Keratinocyte (primary cell): ENCODE measurements at regions not wholly inside any gene's neighbourhood (a gene's known extent, or its start where the extent isn't known, plus 50 kb on each side); places are given as distances from the start of the nearest gene placed in this dataset.
"Not testable (repeated sequence)": the region's sequence is repeated elsewhere in the genome, so short reads cannot be mapped to it uniquely, and the experiment has no call there.

Experiments used
- DNase-seq: peaks from one replicate; pipeline ENCODE4 v3.0.0-alpha.2; 2011; ENCODE audit warnings: low read depth, missing footprints, low spot score
- FAIRE-seq: peaks from 2 replicates; lab custom pipeline; 2011; peaks lifted over from hg19 to GRCh38; lab: Jason Lieb, UNC
- H2AFZ ChIP-seq: 2 replicates; pipeline ENCODE4 v1.6.0; 2012; ENCODE audit warnings: low read length, control low read depth, inconsistent platforms; ENCODE audit not compliant: control insufficient read depth
- H3K27ac ChIP-seq: 2 replicates; pipeline ENCODE4 v1.5.1; 2011; ENCODE audit warnings: low read length; ENCODE audit not compliant: control insufficient read depth, insufficient read depth
- H3K27me3 ChIP-seq: 3 replicates; pipeline ENCODE4 v1.6.0; 2011; ENCODE audit warnings: low read length; ENCODE audit not compliant: control insufficient read depth, insufficient read depth; ENCODE audit errors: extremely low read depth
- H3K36me3 ChIP-seq, 2 experiments: 2 replicates in 1 of 2; 3 replicates in 1 of 2; pipeline ENCODE4 v1.5.1; 2011; ENCODE audit warnings: low read length in 2 of 2, mild to moderate bottlenecking in 1 of 2; ENCODE audit not compliant: control insufficient read depth in 2 of 2, insufficient read depth in 2 of 2; ENCODE audit errors: extremely low read depth in 1 of 2
- H3K4me1 ChIP-seq: 3 replicates; pipeline ENCODE4 v1.5.1; 2011; ENCODE audit warnings: low read length; ENCODE audit not compliant: control insufficient read depth, insufficient read depth; ENCODE audit errors: extremely low read depth
- H3K4me2 ChIP-seq: 3 replicates; pipeline ENCODE4 v1.6.0; 2011; ENCODE audit warnings: low read depth, low read length; ENCODE audit not compliant: control insufficient read depth, insufficient read depth; ENCODE audit errors: extremely low read depth
- H3K4me3 ChIP-seq, 3 experiments: fragments of 200-600 bp in 1 of 3; sonication (generic) in 1 of 3; 2 replicates in 2 of 3; 3 replicates in 1 of 3; pipeline ENCODE4 v1.5.1; 2011 to 2016; ENCODE audit warnings: low read length in 3 of 3, mild to moderate bottlenecking in 3 of 3, control low read depth in 2 of 3, inconsistent platforms in 1 of 3, low read depth in 1 of 3, mixed read lengths in 1 of 3, mixed run types in 1 of 3, moderate library complexity in 1 of 3; ENCODE audit not compliant: control insufficient read depth in 2 of 3, insufficient read depth in 2 of 3; ENCODE audit errors: extremely low read depth in 1 of 3
- H3K79me2 ChIP-seq: 2 replicates; pipeline ENCODE4 v1.6.0; 2012; ENCODE audit warnings: low read length; ENCODE audit not compliant: control insufficient read depth, insufficient read depth
- H3K9ac ChIP-seq: 3 replicates; pipeline ENCODE4 v1.6.0; 2011; ENCODE audit warnings: low read length; ENCODE audit not compliant: control insufficient read depth, insufficient read depth; ENCODE audit errors: extremely low read depth
- H3K9me1 ChIP-seq: 3 replicates; pipeline ENCODE4 v1.6.0; 2011; ENCODE audit warnings: low read length; ENCODE audit not compliant: control insufficient read depth, insufficient read depth; ENCODE audit errors: extremely low read depth
- H3K9me3 ChIP-seq: 2 replicates; pipeline ENCODE4 v1.5.1; 2012; ENCODE audit warnings: low read depth, low read length; ENCODE audit not compliant: control insufficient read depth
- H4K20me1 ChIP-seq: 3 replicates; pipeline ENCODE4 v1.6.0; 2011; ENCODE audit warnings: low read length; ENCODE audit not compliant: control insufficient read depth, insufficient read depth; ENCODE audit errors: extremely low read depth
- EZH2 ChIP-seq: IDR thresholded peaks from one replicate; pipeline ENCODE4 v1.6.1; 2012; ENCODE audit warnings: inconsistent platforms, mild to moderate bottlenecking, low read length, moderate library complexity
- dilution Hi-C: fragments of 300-500 bp; cut with MboI; formaldehyde crosslinking; loops from one replicate; pipeline ENCODE4 v1.7.0; 2020; ENCODE audit warnings: low sequenced_read_pairs; ENCODE audit not compliant: extremely low pct_ligation_motif_present
- TF ChIP-seq, protein P1 (sequence below), 3 experiments: IDR thresholded peaks in 1 of 3; conservative IDR thresholded peaks in 1 of 3; optimal IDR thresholded peaks in 1 of 3; 2 replicates in 2 of 3; 3 replicates in 1 of 3; pipeline versions ENCODE3 to v1.5.1; 2011; ENCODE audit warnings: low read length in 3 of 3, mild to moderate bottlenecking in 3 of 3, moderate library complexity in 2 of 3, control low read depth in 1 of 3, inconsistent platforms in 1 of 3; ENCODE audit not compliant: insufficient read depth in 2 of 3; ENCODE audit errors: extremely low read depth in 1 of 3

DNA sequence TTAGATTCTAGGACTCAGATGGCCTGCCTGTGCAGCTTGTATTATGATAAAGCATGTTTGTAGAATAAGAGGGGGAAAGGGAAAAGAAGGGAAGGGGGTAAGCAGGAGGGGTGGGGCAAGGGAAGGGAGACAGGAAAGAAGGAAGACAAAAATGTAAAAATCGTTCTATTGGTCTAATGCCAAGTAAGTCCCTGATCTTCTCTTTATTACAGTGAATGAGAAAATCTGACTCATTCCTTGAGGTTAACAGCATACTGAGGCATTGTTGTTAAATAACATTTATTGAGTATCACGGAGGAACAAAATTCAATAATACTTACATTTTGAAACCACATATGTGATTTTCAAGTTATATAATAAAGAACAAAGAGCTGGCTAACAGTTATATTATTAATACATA is 1534.7 kb downstream of the OLFM4 start:
- H3K4me1 ChIP-seq, result no peaks in the 10 kb centered on the region
- no peak overlapping the region for H3K4me2 ChIP-seq
- dilution Hi-C loops, result no loop called here
- H3K27ac ChIP-seq, result no peak overlapping the region
- no peaks in the 10 kb centered on the region for H4K20me1 ChIP-seq
- no peaks in the 10 kb centered on the region for H3K9me3 ChIP-seq
- H3K9me1 ChIP-seq, result no peaks in the 10 kb centered on the region
- no peak for FAIRE-seq
- H3K36me3 ChIP-seq, result no peaks in the 10 kb centered on the region
- DNase-seq, result no peak
- no peak overlapping the region for H3K4me3 ChIP-seq
- H3K27me3 ChIP-seq, result no peaks in the 10 kb centered on the region
- H3K79me2 ChIP-seq, result no peaks in the 10 kb centered on the region
- TF ChIP-seq, protein P1, sequence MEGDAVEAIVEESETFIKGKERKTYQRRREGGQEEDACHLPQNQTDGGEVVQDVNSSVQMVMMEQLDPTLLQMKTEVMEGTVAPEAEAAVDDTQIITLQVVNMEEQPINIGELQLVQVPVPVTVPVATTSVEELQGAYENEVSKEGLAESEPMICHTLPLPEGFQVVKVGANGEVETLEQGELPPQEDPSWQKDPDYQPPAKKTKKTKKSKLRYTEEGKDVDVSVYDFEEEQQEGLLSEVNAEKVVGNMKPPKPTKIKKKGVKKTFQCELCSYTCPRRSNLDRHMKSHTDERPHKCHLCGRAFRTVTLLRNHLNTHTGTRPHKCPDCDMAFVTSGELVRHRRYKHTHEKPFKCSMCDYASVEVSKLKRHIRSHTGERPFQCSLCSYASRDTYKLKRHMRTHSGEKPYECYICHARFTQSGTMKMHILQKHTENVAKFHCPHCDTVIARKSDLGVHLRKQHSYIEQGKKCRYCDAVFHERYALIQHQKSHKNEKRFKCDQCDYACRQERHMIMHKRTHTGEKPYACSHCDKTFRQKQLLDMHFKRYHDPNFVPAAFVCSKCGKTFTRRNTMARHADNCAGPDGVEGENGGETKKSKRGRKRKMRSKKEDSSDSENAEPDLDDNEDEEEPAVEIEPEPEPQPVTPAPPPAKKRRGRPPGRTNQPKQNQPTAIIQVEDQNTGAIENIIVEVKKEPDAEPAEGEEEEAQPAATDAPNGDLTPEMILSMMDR (optimal IDR thresholded peaks at IDR 0.05 in 1 of 3, IDR thresholded peaks at IDR 0.05 in 1 of 3, conservative IDR thresholded peaks at IDR 0.05 in 1 of 3; ENCODE audit: extremely low read depth in 1 of 3, insufficient read depth in 2 of 3, low read length in 3 of 3), result no peak
- no peak overlapping the region for H3K9ac ChIP-seq
- H2AFZ ChIP-seq, result no peak overlapping the region

DNA sequence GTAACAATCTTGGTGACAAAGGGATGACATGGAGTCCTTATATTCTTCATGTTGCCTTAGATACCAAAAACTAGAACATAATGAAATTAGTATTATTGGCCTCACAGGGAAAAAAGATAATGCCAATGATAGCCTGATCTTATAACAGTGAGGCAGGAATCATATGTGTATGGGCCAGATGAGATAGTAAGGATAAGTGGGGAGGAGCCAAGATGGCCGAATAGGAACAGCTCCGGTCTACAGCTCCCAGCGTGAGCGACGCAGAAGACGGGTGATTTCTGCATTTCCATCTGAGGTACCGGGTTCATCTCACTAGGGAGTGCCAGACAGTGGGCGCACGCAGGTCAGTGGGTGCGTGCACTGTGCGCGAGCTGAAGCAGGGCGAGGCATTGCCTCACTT is 1543.4 kb downstream of the OLFM4 start:
- H3K27ac ChIP-seq, H3K9me1 ChIP-seq, FAIRE-seq, dilution Hi-C loops, H3K4me1 ChIP-seq, H3K9ac ChIP-seq, H3K4me2 ChIP-seq, H4K20me1 ChIP-seq, H2AFZ ChIP-seq, H3K4me3 ChIP-seq, DNase-seq, H3K9me3 ChIP-seq, H3K79me2 ChIP-seq, H3K27me3 ChIP-seq, H3K36me3 ChIP-seq: not testable (repeated sequence)

DNA sequence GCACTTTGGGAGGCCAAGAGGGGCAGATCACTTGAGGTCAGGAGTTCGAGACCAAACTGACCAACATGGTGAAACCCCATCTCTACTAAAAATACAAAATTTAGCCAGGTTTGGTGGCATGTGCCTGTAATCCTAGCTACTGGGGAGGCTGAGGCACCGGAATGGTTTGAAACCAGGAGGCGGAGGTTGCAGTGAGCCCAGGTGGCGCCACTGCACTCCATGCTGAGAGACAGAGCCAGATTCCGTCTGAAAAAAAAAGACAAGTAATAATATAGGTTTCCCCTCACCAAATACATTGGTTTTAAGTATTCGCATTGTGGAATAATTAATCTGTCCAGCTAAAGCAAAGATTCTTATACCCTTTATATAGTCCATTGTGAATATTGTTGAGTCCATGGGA is 1544.6 kb downstream of the OLFM4 start:
- Histone ChIP-seq H3K4me2 (no peak overlapping the region), H3K36me3 (no peaks in the 10 kb centered on the region), H3K79me2 (no peaks in the 10 kb centered on the region), H3K9me3 (no peaks in the 10 kb centered on the region), H3K9ac (no peak overlapping the region), H3K27me3 (no peaks in the 10 kb centered on the region), H3K4me1 (no peaks in the 10 kb centered on the region), H2AFZ (no peak overlapping the region), H4K20me1 (no peaks in the 10 kb centered on the region), H3K27ac (no peak overlapping the region), H3K4me3 (no peak overlapping the region), H3K9me1 (no peaks in the 10 kb centered on the region)
- DNase-seq (no peak), FAIRE-seq (no peak)
- dilution Hi-C loops, result no loop called here
- no peak for TF ChIP-seq EZH2
- TF ChIP-seq, protein P1 (optimal IDR thresholded peaks at IDR 0.05 in 1 of 3, IDR thresholded peaks at IDR 0.05 in 1 of 3, conservative IDR thresholded peaks at IDR 0.05 in 1 of 3; ENCODE audit: extremely low read depth in 1 of 3, insufficient read depth in 2 of 3, low read length in 3 of 3), result no peak
